Cardiac septum (tissue), 1 donor: ENCODE measurements at regions not wholly inside any gene's neighbourhood (a gene's known extent, or its start where the extent isn't known, plus 50 kb on each side); places are given as distances from the start of the nearest gene placed in this dataset.
"Not testable (repeated sequence)": the region's sequence is repeated elsewhere in the genome, so short reads cannot be mapped to it uniquely, and the experiment has no call there.

ENCODE experiments used
- DNase-seq: peaks from one replicate; pipeline ENCODE4 v3.0.0-alpha.2; 2020; ENCODE audit warnings: low spot score
- intact Hi-C: fragments of 100-400 bp; cut with DNase I; formaldehyde crosslinking; loops from one replicate; pipeline ENCODE4 v1.14.0; 2022
- donor health status: DM: no; HTN: no; CAD: no.

DNA sequence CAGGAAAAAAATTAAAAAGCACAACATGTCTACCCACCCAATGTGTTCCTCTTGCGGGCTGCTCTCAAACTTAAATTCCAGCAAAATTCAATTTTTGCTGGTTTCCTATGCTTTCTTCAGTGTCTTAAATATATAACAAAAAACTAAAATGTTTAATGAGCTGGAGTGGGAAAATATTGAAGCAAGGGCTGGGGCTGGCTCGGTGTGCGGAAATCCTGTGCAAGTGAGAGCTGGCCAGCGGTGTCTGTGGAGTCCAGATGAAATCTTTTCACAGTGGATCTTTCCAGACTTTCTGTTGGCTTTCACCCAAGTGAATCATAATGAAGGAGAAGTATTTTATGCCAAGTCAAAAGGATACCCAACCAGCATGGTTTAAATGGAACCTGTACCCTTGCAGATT is 1733.6 kb downstream of the TP53TG3F start:
- no peak for DNase-seq
- intact Hi-C loops = no loop called here

DNA sequence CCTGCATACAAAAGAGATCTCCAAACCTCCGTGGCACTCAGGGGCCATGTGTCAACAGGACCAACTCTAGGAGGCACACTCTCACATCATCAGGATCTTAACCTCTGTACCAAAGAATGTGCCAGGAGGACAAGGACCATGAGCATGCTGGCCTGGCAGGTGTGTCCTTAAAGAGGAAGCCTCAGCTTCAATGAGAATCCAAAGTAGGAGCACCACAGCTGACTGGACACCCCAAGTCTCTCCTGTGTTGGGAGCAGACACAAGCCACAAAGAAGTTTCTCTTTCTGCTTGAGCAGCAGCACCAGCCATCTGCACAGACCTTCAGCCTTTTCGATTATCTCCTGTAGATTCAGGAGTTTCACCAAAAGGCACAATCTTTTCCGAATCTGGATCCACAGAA is 1734.5 kb downstream of the TP53TG3F start:
- DNase-seq = no peak
- intact Hi-C loops = no loop called here

DNA sequence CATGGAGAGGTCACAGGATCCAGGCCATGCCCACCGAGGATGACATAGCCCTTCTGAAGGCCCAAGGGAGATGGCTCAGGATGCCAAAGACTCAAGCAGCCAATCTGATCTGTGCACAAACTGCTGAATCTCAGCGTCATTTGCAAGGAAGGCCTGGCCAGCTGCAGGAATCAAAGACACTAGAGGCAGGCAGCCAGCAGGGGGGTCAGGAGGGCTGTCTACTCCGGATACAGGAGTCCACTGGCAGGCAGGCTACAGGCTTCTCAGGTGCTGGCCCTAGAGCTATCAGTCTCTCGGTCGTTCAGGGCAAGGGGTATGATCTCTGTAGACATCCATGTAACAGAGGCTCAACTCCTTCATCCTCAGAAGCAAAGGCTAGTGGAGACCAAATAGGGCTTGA is 1735.3 kb downstream of the TP53TG3F start:
- DNase-seq = no peak

DNA sequence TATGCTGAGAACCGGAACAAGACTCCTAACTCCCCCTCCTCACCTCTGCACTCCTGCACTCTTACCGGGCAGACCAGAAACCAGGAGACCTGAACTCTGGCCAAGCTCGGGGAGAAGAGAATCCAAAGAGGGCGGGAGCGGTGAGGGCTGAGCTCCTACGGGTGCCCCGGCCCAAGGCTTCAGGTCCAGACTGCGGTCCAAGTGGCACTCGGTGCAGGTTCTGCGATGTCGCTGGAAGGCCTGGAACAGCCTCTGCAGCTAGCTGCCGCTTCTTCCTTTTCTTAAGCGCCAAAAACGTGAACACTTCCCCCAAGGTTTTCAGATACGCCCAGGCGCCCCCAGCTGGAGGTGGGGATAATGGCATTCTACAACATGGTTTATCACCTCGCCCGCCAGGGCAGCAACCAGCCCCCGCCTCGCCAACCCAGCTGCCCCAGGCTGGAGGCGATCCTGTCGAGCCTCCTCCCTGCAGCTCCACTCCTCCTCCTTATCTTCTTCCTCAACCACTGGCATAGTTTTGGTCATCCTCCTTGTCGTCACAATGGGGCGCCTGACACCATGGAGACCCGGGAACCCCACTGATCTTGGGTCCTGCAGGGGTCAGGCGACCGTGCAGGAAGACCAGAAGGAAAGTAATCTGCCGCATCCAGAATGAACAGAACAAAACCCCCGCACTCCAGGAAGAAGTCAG is 1735.9 kb downstream of the TP53TG3F start:
- no peak for DNase-seq
- intact Hi-C loops = no loop called here

More for the DNA sequence above, 1735.3 kb downstream of the TP53TG3F start:
- intact Hi-C loops = no loop called here

DNA sequence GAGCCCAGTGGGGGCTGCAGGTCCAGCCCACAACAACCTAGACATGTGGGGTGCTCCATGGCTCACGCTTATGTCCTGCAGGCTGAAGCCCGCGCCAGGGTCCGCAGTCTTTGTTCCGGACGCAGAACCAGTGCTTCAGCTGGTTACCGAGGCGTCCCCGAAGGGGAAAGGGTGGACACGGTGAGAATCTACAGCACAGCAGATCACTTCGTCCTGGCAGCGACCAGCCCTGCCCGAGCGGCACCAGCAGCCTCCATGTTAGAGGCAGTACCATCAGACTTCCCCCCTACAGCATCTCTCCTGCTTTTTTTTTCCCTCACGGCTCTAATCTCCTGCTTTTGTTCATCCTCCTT is 1736.4 kb downstream of the TP53TG3F start:
- intact Hi-C loops = no loop called here

DNA sequence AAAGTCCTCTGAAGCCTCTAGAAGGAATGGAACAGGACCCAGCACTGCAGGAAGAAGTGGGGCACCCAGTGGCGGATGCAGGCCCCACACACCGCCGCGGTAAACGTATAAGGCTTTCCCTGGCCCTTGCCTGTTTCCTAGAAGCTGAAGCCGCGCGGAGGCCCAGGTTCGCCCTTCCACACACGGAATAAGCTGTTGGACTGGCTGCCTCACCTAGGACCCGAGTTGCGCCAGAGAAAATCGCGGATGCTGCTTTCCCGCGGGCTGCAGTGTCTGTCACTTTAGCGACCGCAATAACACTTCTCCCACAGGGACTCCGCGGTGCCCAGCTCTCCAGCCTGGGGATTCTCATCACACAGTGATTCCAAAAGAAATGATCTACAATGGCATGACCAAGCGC is 1736.9 kb downstream of the TP53TG3F start:
- intact Hi-C loops = no loop called here
- DNase-seq = peak; percentile 36

More for the DNA sequence above, 1736.4 kb downstream of the TP53TG3F start:
- DNase-seq = peak; percentile 53

DNA sequence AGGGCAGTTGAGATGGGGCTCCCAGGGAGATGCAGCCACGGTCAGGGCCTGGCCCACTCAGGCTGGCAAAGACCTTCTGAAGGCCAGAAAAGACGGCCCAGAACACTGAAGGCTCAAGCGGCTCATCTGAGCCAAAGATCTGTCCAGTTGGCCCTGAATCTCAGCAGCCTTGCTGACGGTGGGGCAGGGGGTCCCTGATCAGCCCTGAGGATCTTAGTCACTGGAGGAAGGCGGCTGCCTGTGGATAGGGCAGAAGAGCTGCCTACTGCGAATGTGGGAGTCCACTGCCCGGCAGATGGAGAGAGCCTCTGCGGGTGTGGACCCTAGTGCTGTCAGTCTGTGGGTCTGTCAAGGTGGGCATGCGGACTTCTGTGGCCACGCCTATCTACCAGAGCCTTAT is 1738.2 kb downstream of the TP53TG3F start:
- DNase-seq = peak; percentile 46
- intact Hi-C loops = no loop called here

DNA sequence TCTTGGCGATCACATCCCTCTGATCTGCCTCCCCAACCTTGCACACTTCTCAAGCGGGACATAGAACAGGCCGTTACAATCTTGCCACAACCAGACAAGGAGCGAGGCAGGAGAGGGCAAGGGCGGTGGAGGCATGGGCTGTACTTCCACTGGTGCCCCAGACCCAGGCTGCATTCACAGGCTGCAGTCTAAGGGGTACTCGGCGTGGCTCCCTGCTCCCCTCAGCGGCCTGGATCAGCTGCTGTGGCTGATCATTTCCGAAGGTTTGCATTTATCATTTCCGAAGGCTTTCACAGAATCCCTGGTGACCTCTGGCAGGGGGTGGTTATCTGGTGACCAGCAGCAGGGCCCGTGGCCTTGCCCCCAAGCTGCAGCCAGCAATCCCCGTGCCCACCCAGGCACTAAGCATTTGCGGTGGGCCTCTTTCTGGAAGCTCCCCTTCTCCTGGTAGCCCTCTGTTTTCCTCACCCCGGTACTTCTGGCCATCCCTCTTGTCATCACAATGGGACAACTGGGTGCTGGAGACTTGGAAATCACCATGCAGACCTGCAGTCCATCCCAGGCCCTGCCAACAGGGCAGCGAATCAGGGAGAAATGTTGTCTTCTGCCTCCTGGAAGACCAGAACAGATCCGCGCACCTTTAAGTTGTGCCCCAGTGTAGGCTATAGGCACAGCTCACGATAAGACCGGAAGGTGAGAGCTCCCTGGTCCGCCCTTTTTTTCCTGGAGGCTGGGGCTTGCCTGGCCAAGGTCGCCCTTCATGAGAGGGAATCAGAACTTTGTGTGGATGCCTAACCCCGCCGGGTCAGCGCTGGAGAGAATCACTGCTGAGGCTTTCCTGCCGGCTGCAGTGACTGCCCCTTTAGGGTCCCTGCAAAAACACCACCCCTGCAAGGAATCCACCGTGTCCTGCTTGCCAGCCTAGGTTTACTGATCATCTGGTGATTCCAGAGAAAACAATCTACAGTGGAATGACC is 1739.1 kb downstream of the TP53TG3F start:
- peak; percentile 69 for DNase-seq
- intact Hi-C loops = no loop called here

DNA sequence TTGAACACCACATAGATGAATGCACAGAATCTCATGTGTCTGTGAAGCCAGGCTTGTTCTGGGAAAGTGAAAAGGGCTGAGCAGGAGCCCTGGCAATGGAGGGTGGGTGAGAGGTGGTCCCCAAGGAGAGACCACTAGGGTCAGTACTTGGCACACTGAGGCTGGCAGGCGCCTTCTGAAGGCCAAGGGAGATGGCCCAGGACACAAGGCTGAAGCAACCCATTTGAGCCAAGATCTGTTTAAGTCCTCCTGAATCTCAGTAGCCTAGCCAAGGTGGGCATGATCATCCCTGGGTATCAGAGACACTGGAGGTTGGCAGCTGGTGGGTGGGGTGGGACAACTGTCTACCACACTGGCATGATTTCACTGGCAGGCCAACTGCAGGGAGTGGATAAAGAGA is 1741.2 kb downstream of the TP53TG3F start:
- intact Hi-C loops = no loop called here
- peak; percentile 36 for DNase-seq

DNA sequence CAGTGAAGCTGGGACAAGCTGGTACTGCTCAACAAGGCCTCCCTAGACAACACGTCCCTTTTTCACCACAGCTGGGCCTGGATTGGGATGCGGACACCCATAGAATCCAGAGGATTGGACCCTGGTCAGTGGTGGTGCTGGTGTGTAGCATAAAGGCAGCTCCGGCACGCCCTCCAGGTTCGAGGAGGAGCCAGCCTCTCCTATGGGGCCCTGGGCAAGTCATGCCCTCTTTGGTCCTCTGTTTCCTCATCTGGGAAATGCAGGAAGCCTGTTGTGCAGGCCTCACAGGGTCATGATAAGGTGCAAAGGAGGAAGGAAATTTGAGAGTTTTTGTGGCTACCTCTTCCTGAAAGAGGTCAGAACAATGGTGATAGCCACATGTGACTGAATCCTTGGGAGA is 1741.7 kb downstream of the TP53TG3F start:
- peak; percentile 36 for DNase-seq
- intact Hi-C loops = no loop called here

DNA sequence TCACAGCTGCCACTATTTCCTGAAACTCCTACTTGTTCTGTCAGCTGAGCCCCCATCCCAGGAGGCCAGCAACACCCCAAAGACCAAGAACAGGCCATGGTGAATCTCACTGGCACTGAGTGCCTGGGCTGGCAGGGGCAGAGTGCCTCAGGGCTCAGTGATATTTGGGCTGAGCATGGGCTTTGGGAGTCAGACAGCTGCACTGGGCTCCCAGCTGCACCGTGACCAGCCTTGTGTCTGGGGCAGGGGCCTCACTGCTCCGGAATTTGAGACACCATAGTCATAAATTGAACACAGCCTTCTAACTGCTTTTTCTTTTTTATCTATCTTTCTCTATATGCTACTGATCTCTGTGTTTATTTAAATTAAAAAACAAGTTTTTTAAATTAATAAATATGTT is 1744.2 kb downstream of the TP53TG3F start:
- intact Hi-C loops = no loop called here
- no peak for DNase-seq

DNA sequence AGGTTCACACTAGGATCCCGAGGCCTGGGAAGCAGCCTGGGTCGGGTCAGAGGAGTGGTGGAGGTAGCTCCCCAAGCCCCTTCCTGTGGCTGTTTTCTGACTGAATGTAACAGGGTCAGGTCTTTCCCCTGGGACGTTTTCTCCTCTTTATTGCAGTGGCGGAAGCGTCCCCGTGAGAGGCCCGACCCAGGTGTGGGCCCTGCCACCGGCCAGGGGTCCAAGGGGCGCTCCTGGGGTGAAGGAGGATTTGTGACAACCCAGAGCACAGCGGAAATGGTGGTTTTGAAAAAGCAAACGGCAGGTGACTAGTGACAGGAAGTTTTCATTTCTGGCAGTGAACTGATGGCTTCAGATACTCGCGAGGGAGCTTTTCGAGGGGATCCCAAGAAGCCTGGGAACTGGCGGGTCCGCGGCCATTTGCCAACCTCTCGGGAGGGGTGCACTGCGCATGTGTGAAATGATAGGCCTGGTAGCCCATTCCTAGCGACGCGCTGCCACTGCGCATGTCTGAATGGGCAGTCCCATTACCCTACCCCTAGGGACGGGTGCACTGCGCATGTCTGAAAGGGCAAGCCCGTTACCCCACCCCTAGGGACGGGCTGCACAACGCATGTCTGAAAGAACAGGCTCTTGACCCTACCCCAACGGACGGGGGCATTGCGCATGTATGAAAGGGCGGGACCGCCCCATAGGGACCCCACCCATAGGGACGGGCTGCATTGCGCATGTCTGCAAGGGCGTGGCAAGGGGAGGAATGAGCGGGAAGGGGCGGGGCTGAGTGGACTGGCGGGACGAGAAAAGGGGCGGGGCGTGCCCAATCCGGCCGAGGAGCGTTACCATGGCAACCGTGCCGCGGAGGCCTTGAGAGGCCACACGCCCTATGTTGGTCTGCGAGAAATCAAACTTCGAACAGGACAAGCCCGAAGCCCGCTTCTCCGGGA is 1747.9 kb downstream of the TP53TG3F start:
- intact Hi-C loops = no loop called here
- DNase-seq = peak; percentile 65

DNA sequence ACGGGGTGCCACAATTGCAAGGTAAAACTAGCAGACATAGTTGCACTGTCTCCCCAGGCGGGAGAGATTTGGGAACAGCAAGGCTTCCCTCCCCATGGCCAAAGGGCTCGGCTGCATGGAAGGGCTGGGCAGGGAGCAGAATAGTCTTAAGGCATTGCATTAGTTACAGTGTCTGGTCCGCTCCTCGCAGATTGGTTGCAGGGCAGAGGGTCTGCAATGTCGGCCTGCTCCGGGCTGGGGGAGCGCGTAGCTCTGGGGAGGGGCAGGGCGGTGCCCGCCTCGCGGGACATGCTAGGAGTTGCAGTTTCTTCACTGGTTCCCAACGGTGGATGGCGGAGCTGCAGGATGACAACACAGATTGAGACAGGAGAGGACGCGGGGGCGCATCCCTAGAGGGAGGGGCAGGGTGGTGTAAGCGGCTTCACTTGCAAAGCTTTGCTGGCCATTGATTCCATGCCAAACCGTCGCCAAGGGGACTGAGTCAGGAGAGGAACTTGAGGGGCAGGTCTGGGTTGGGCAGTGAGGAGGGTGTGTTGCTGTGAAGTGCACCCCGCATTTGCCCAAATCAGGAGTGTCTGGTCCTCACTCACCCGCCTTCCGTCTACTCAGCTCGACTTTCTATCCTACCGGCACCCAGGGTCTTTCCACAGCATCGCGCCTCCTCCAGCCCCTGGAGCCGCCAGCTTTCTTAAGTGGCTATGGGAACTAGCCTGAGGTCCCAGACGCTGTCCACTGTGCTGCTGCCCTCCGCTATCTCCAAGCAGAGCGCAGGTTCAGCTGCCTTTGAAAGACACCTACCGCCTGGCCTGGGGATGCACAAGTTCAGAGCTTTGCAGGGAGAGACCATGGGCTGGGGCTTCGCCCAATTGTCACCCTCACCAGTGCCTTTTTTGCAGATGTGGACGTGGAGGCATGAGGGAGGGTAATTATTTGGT is 1748.9 kb downstream of the TP53TG3F start:
- intact Hi-C loops = no loop called here
- peak; percentile 68 for DNase-seq

DNA sequence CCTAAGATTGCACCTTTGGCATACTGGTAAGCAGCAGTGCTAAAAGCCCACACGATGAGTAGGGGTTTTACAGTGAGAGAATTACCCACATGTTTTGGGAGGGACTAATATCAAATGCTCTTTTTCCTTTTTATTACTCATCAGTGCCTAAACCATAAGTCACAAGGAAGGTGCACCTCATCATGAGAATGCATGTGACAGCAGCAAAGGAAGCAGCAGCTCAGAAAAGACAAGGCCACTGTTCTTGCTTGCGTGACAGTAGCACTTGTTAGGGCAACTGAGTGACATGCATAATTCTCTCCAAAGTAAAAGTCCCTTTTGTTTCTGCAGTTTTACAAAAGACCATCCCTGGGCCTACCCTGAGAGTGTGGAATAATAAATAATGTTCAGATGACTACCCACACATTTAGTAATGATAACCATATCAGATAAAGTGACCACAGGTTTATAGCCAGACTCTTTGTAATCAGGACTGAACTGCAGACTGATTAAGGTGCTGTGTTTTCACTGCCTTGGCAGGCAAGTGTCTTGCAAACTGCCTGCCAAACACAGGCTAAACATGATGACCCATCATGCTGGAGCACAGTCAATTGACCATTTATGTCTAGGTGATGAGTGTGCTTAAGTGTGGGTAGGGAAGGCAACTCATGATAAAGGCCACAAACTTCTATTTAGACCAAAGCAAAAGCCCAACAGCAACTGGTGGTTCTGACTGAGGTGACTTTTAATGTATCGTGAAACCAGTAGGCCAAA is 1751.4 kb downstream of the TP53TG3F start:
- intact Hi-C loops = no loop called here
- DNase-seq = no peak

DNA sequence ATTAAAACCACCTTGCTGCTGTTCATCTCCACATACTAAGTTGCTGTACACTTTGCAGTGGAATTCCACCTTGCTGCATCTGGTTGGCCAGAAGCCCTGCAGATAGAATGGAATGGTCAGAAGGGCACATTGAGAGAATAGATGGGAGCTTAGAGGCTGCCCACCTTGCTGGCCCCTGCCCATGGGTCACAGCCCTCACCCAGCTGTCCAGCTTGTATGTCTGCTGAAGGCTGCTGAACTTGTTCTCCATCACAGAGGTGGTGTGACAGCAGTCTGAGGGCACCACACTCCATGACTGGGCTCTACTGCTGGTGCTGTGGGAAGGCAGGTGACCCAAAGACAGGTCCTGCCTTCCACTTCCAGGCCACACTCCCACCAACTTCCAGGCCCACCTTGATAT is 1755.4 kb downstream of the TP53TG3F start:
- intact Hi-C loops = no loop called here
- DNase-seq = no peak

DNA sequence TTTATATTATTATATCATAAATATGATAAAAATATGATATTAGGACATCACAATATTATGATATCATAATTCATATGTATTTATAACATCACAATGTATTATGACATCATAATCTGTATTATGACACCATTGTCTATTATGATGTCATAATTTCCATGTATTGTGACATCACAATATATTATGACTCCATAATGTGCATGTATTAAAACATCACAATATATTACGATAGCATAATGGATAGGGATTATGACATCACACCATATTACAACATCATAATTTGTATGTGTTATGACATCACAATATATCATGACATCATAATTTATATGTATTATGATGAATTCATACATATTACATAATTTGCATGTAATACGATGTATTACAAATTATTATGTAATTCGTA is 1755.9 kb downstream of the TP53TG3F start:
- intact Hi-C loops = no loop called here
- no peak for DNase-seq

DNA sequence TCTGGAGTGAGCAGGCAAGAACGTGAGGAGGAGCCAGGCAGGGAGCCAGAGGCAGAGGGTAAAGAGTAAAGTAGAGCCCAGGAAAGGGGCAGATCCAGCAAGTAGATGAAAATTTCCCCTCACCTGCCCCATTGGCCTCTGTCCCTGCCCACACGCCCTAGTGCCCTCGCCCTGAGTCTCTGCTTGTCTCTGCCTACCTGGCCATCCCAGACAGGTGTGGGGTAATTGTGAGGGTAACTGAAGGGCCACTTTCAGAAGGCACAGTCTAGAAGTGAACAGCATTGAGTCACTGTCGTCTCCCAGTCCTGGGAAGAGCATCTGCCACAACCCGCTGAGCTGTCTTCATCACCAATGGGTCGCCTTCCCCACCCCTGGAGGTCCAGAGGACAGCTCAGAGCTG is 1756.8 kb downstream of the TP53TG3F start:
- DNase-seq, intact Hi-C loops: not testable (repeated sequence)
